GM21447 (cell line): ENCODE measurements at regions not wholly inside any gene's neighbourhood (a gene's known extent, or its start where the extent isn't known, plus 50 kb on each side); places are given as distances from the start of the nearest gene placed in this dataset.

Source experiments
- ATAC-seq: cut with Tn5 transposase; IDR thresholded peaks from one replicate; pipeline ENCODE4 v1.9.1; 2021; ENCODE audit not compliant: unreplicated experiment

GRCh38 chr2:106706283-106706682 is 179.7 kb downstream of the ST6GAL2 start:
- ATAC-seq, result no peak

GRCh38 chr2:106708209-106708608 is 177.8 kb downstream of the ST6GAL2 start:
- no peak for ATAC-seq

GRCh38 chr2:106709229-106709628 is 176.7 kb downstream of the ST6GAL2 start:
- ATAC-seq, result no peak

GRCh38 chr2:106719222-106719621 is 166.7 kb downstream of the ST6GAL2 start:
- no peak for ATAC-seq

GRCh38 chr2:106720026-106720425 is 165.9 kb downstream of the ST6GAL2 start:
- ATAC-seq, result no peak

- ATAC-seq, result no peak
Measured at GRCh38 chr2:106724301-106724794, 161.6 kb downstream of the ST6GAL2 start.

GRCh38 chr2:106734165-106734564 is 151.8 kb downstream of the ST6GAL2 start:
- no peak for ATAC-seq

GRCh38 chr2:106735807-106736206 is 150.2 kb downstream of the ST6GAL2 start:
- no peak for ATAC-seq

- no peak for ATAC-seq
Measured at GRCh38 chr2:106736221-106736620, 149.7 kb downstream of the ST6GAL2 start.

GRCh38 chr2:106745468-106745867 is 140.5 kb downstream of the ST6GAL2 start:
- no peak for ATAC-seq

GRCh38 chr2:106749823-106750222 is 136.1 kb downstream of the ST6GAL2 start:
- no peak for ATAC-seq
